ENCODE measurements at regions not wholly inside any gene's neighbourhood (a gene's known extent, or its start where the extent isn't known, plus 50 kb on each side); places are given as distances from the start of the nearest gene placed in this dataset.

DNA sequence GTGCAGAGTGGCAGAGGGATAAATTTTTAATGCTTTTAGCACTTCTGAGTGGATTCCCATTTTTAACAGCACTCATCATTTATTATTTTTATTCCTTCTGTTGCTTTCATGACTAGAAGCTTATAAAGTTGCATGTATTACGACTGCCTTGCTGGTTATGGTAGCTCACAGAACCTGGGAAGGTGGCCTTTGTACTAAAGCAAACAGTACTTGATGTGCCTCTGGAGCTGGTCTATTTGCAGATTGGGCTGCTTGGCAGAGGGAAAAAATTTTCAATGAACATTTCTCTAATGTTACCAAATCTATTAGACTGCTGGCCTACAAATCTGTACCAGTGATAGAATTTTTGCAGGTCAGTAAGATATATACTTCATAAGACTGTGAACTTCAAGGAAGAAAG lies 274.5 kb upstream of the C9orf72 start:
- TF ChIP-seq, protein P1, sequence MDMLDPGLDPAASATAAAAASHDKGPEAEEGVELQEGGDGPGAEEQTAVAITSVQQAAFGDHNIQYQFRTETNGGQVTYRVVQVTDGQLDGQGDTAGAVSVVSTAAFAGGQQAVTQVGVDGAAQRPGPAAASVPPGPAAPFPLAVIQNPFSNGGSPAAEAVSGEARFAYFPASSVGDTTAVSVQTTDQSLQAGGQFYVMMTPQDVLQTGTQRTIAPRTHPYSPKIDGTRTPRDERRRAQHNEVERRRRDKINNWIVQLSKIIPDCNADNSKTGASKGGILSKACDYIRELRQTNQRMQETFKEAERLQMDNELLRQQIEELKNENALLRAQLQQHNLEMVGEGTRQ (IDR thresholded peaks at IDR 0.05; ENCODE audit: low read length) = no peak
- TF ChIP-seq NRF1 (IDR thresholded peaks at IDR 0.05; ENCODE audit: low read depth, low read length) (no peak), TEAD4 (IDR thresholded peaks at IDR 0.05; ENCODE audit: low read depth, low read length) (no peak), BRCA1 (IDR thresholded peaks at IDR 0.05; ENCODE audit: low read depth, low read length) (no peak)
- no peak overlapping the region for H4K91ac ChIP-seq (replicated peaks; ENCODE audit: insufficient read length, low read length)

More for the DNA sequence above, 274.5 kb upstream of the C9orf72 start:
- no peak overlapping the region for H2AK5ac ChIP-seq (ENCODE audit: low read depth, low read length)
- no peak overlapping the region for H2BK15ac ChIP-seq (ENCODE audit: low read length)
- no peak overlapping the region for H3K4ac ChIP-seq (replicated peaks; ENCODE audit: insufficient read length, low read depth, low read length)
- H3K79me2 ChIP-seq (ENCODE audit: control insufficient read depth in 1 of 2, insufficient read depth in 2 of 2, low read length in 2 of 2) = no peaks in the 10 kb centered on the region
- H4K20me1 ChIP-seq (replicated peaks in 1 of 2; ENCODE audit: control insufficient read depth in 1 of 2, insufficient read depth in 2 of 2, low read length in 2 of 2) = no peaks in the 10 kb centered on the region
- H3K4me1 ChIP-seq (replicated peaks in 1 of 4; ENCODE audit: control insufficient read depth in 3 of 4, insufficient read depth in 4 of 4, low read length in 3 of 4) = no peaks in the 10 kb centered on the region
- H3K27ac ChIP-seq (ENCODE audit: low read depth, low read length) = no peak overlapping the region
- H3K27me3 ChIP-seq (replicated peaks in 1 of 4; ENCODE audit: control insufficient read depth in 3 of 4, extremely low read depth in 1 of 4, insufficient read depth in 3 of 4, low read length in 3 of 4) = no peaks in the 10 kb centered on the region
- no peaks in the 10 kb centered on the region for H3K23me2 ChIP-seq (ENCODE audit: low read depth, low read length)
- no peak overlapping the region for H3K9ac ChIP-seq (replicated peaks in 1 of 4; ENCODE audit: extremely low read depth in 1 of 4, low read depth in 3 of 4, low read length in 3 of 4)
- H4K5ac ChIP-seq (ENCODE audit: insufficient read length, low read depth, low read length) = no peak overlapping the region
- POLR2A ChIA-PET (ENCODE audit: partially characterized antibody) = no interaction called here
- no peaks in the 10 kb centered on the region for H3K79me1 ChIP-seq (ENCODE audit: low read depth, low read length)
- CTCF ChIA-PET (ENCODE audit: partially characterized antibody) = interaction anchor here (1.3 kb wide), 1 partner anchor 11 kb away, joined by 3 read pairs; no protein-coding TSS in a partner anchor
- H2AFZ ChIP-seq (ENCODE audit: low read length) = no peak overlapping the region
- FAIRE-seq = no peak
- H3K14ac ChIP-seq (ENCODE audit: insufficient read length) = no peak overlapping the region
- no peak overlapping the region for H2BK20ac ChIP-seq (ENCODE audit: low read length)
- H3K4me2 ChIP-seq (ENCODE audit: insufficient read depth in 1 of 2, low read depth in 2 of 2, low read length in 2 of 2) = no peak overlapping the region
- H3K4me3 ChIP-seq (ENCODE audit: extremely low read depth in 1 of 4, insufficient read depth in 2 of 4, low read depth in 3 of 4, low read length in 4 of 4) = no peak overlapping the region
- no peak overlapping the region for H3K18ac ChIP-seq (ENCODE audit: extremely low read depth, low read length)
- H2BK5ac ChIP-seq (ENCODE audit: low read depth, low read length) = no peak overlapping the region
- H4K8ac ChIP-seq (ENCODE audit: extremely low read depth, insufficient read depth, low read length) = no peak overlapping the region
- no peaks in the 10 kb centered on the region for H3K9me3 ChIP-seq (ENCODE audit: insufficient read depth in 2 of 2, low read depth in 1 of 2, low read length in 1 of 2)
- WGBS, 2 experiments (ENCODE audit: extremely low coverage in 1 of 2, insufficient coverage in 1 of 2, insufficient read length in 1 of 2, insufficient replicate concordance in 2 of 2, low coverage in 1 of 2, low lambda C conversion rate in 2 of 2, missing lambda C conversion rate in 1 of 2) = 94% methylated on average over 1 of the region's 1 CpG; no CpG with 5 or more reads in 1 of the 2 experiments
- no peak for DNase-seq (ENCODE audit: low read depth in 1 of 2, low spot score in 2 of 2)
- no peak overlapping the region for H2BK120ac ChIP-seq (replicated peaks; ENCODE audit: low read depth, low read length)
- H2BK12ac ChIP-seq (ENCODE audit: low read depth, low read length) = no peak overlapping the region
- H3K56ac ChIP-seq (replicated peaks; ENCODE audit: insufficient read length, low read depth, low read length) = no peak overlapping the region
- H3K36me3 ChIP-seq (ENCODE audit: control insufficient read depth in 2 of 4, insufficient read depth in 4 of 4, low read length in 3 of 4) = no peaks in the 10 kb centered on the region
- no peak overlapping the region for H3K23ac ChIP-seq (ENCODE audit: insufficient read length)
